ENCODE measurements at regions not wholly inside any gene's neighbourhood (a gene's known extent, or its start where the extent isn't known, plus 50 kb on each side); places are given as distances from the start of the nearest gene placed in this dataset.
"Not testable (repeated sequence)": the region's sequence is repeated elsewhere in the genome, so short reads cannot be mapped to it uniquely, and the experiment has no call there.

DNA sequence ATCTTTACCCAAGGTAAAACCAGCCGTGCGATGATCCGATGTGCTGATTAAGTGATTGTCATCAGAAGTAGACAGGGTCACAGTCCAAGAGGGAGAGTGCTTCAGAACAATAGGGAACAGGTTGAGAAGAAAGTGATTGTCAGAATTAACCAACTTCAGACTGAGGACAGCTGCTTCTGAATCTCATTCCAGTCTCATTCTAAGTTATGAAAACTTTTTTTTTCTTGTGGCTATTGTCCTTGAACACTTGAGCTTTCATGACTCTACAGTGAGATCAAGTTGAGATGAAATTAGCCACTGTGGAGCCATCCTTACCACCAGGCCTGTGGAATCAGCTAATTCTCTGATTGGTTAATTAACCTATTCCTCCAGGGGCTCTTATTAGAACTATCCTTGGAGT lies 159.9 kb upstream of the WWC1 start:
- DNase-seq (ENCODE audit: low read depth): no peak

DNA sequence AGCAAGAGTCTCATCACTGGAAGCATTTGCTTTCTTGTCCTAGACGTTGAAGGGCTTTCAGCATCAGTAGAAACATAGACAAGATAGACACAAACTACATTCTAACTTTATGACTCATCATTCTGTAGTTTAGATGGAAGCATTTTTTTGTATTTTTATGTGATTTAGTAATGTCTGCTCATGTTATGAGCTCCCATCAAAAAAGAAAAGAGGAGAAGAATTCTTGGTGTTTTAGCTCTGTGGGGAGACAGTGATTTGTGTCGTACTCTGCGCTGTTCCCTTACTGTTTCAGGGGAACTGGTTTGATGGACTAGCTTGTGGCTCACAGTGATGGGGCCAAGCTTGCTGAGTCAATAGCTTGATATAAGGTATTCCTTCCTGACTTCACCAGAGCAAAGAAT lies 159.2 kb upstream of the WWC1 start:
- no peak for DNase-seq (ENCODE audit: low read depth)

DNA sequence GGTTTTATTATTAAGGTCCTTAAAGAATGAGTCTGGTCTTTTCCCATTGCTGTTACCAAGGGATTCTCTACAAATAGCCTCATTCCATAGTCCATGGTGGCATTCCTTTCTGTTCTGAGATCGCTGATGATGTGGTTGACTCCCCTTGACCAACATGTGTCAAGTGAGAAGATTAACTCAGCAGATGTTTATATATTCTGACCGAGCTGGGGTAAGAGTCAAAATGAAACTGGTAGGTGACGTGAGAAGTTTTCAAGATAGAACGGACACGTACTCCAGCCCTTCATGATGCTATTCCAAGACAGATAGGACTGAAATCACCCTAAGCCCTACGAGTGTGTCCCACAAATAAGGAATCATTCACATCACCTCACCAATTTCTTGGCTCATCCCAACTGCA lies 155.5 kb upstream of the WWC1 start:
- no peak for DNase-seq (ENCODE audit: low read depth)

DNA sequence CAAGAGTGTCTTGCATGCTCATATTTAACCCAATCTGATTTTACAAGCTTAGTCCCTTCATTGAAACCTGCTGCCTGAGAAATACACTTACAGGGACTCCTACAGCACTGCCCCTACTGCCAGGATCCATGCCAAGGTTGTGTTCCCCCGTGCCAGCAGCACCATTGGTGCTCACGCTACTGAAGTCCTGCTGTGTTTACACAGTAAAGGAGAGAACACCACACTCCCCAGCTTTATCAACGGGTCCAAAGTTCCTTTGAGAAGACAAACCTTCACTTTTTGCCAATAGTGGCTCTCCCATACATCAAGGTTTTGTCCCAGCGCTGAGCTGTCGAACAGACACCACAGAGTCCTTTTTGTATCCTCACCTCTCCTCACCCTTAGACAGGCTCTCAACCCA lies 155.1 kb upstream of the WWC1 start:
- no peak for DNase-seq (ENCODE audit: low read depth)

DNA sequence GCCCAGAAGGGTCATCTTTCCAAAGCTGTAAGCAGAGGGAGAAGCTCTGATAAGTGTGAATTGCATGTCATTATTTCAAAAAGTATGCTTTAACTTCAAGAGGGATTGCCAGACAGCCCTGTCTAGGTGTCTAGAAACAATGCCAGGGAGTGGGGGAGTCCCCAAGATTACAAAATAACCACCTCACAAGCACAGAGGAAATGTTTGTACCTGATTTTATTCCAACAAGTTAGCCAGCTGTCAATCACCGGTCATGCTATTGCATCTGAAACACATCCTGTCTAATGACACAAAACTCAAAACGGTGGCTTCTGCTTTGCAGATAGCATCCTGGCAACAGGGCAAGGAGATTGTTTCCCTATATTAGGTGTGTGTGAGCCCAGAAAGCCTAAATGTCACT lies 154.2 kb upstream of the WWC1 start:
- no peak for DNase-seq (ENCODE audit: low read depth)

DNA sequence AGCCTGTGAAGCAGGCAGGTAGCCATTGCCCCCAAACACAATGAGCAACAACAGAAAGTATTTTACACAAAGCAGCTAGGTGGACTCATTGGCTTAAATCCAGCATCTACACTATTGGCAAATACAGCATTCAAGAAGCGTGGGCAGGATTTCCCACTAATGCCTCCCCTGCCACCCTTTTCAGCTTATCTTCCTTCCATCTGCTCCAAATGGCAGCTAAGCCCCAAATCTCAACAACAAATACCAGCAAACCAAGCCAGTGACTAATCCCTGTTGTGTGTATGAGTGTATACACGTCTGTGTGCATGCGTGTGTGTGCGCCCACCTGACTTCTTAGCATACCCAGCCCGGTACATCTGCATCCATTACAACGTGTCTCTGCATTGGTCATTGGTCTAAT lies 151.2 kb upstream of the WWC1 start:
- no peak for DNase-seq (ENCODE audit: low read depth)

DNA sequence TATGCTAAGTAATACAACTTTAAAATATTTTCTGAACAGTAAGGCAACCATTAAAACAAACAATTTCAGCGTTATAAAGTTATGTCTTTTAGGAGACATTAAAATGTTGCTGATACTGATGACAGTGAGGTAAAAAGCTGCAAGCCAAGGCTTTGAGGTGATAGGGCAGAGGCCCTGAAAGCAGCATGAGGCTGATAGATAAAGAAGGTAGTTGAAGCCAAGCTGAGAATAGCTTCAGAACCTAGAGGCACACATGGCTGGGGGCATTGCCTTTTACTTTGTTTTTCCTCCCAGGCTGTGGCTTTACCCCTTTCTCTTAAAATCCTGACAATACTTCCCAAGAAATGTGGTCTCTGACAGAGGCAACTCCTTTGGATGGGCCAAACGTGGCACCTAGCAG lies 149.0 kb upstream of the WWC1 start:
- DNase-seq (ENCODE audit: low read depth): no peak

DNA sequence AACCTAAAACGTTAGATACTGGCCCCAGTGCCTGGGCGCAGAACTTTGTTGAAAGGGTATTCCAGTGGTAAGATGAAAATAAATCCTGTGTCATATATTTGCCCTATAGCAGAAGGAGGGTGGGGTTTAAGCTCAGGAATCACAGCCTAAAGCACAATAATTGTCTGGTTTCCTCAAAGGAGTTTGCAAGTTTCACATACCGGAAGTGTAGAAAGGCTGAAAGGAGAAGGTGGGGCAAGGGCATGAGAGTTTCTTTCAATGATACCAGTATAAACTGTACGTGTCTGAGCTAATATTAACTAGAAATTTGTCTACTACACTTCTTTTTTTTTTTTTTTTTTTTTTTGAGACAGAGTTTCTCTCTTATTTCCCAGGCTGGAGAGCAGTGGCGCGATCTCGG lies 147.9 kb upstream of the WWC1 start:
- DNase-seq (ENCODE audit: low read depth): not testable (repeated sequence)

DNA sequence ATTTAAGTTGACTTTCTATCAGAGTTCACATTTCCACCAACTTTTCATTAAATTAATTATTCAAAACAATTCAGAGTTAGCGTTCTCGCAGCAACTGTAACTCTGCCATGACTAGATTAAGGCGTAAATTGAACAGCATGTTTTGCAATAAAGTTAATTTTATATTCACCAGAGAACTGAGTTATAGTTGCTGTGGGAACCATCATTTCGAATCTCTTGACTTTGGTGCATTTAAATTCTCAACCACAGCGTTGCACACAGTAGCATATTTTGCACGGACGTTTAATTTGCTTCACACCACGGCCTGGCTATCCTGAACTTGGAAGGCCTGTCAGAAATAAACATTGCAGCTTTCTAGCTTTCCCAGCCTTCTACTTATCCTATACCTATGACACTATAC lies 144.3 kb upstream of the WWC1 start:
- no peak for DNase-seq (ENCODE audit: low read depth)

DNA sequence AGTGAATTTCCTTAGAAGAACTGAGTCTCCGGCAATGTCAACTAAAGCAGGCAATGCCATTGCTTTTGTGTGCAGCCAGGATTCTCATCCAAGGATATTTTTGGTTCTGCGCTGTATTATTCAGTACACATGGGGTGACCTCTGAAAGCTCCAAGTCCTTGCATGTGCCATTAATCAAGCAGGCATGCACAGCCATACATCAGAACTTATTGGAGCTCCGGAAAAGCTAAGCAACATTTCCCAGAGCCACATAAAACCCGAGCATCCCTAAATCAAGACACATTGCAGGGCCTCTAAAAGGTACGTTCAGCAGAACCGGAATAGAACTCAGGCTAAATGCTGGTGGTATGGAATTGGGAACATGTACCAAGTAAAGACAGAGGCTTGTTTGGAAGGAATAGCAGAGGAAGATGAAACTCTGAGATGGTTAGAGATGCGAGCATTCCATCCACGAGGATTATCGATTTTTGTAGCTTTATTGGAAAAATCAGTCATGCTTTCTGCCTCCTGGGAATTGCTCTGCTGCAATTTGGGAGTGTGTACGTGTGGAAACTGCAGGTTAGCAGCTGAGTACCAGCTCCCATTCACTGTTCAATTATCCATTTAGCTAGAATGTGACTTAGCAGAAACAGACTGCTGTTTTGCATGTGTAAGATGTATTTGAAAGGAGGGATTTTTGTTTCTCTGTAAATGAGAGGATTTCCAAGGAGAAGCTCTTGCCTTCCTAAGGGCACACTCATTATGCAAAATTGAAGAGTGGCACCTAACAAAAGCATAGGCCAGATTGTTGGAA lies 143.7 kb upstream of the WWC1 start:
- no peak for DNase-seq (ENCODE audit: low read depth)

DNA sequence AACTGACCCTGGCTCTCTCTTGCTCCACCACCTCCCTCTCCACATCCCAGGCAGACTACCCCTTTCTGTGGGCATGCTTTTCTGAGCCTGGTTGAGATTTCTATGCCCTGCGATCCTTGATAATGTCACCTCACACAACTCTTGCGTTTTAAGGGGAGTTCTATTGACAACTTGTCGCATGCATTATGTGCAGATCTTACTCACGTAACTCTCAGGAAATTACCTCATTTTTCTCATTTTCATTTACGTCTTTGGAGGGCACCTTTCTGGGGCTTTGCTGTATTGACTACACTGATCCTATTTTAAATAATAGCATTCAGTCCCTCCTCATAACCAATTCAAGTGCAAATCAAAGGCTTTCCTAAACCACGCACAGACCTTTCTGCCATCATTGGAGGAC lies 140.4 kb upstream of the WWC1 start:
- DNase-seq (ENCODE audit: low read depth): no peak

DNA sequence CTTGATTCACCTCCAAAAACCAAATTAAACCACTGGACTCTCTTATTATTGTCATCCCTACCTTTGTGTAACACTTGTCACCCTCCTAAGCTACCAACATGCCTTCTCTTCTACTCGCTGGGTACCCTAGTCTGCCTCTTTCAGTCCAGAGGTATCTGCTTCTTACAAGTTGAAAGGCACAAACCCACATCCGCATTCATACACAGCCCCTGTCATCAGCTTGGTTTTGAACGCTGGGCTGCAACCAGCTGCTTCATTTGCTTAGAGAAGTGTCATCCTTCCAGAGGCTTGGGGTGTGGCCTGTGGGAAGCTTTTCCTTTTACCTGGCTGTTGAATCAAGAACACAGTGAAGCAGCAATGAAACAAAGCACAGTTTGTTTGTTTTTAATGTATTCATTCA lies 138.8 kb upstream of the WWC1 start:
- DNase-seq (ENCODE audit: low read depth): no peak

DNA sequence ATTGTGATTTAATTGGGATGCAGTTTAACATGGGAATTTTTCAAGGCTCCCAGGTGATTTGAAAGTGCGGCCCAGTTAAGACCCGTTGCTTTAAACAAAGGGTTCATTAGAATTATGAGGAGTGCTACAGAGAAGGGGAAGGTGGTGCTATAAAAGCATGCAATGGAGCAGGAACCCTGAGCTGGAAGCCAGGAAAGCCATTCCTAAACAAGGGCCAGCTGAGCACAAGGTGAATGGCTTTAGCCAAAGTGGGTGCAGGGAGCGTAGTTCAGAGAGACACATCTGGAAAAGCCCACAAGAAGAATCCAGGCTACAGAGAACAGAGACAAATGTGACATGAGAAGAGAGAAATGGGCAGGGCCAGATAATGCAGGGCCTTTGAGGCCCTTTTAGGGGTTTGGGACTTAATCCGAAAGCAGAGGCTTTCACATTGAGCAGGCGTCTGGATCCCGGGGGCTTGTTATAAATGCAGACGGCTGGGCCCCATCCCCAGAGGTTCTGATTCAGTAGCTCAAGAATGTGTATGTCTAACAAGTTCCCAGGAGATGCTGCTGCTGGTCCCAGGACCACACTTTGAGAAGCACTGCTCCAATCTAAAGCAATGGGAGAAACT lies 138.1 kb upstream of the WWC1 start:
- no peak for DNase-seq (ENCODE audit: low read depth)

DNA sequence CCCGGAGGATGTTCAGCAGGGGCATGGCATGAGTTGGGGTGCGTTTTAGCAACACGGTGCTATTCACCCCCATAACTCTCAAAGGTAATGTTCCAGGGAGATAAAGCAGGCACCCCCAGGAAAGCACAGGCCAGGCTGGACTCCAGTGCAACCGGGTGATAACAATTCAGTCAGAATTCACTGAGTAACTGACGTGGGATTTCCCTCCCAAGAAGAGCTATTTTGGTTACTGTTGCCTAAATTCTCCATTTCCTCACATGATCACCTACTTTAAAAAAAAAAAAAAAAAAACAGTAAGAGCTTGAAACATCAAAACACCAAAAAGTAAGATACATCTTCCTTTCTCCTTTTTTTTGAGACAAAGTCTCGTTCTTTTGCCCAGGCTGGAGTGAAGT lies 137.6 kb upstream of the WWC1 start:
- DNase-seq (ENCODE audit: low read depth): no peak

DNA sequence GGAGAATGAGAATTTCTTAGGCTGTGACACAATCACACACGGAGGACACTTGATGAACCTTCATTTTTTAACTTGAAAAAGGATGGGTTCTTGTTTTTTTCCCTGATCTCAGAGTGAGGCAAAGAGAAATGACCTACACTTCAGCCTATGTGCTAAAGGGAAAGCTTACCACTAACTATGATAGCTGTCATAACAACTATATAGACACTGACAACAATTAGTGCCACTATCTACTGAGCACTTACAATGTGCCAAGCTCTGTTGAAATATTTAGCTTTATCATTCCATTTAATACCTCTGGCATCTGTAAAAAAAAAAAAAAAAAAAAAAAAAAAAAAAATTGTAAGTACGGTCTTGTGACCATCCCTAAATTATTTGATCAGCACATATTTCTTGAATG lies 135.9 kb upstream of the WWC1 start:
- DNase-seq (ENCODE audit: low read depth): no peak

DNA sequence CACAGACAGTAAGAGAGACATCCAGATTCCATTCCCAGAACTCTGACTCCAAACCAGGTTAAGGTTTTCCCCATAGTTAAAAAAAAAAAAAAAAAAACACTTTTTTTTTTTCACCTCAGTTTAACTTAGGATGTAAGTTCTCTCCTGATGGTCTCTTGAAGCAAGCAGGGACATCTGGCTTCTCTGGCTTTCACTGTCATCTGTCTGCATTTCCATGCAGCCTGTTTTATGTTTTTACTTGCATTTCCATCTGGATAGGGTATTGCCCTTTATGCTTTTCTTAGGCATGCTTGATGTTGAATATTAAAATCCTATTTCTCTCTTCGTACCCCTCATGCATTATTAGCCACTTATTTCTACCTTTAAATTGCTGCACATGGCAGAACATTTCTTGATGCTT lies 135.3 kb upstream of the WWC1 start:
- DNase-seq (ENCODE audit: low read depth): no peak

DNA sequence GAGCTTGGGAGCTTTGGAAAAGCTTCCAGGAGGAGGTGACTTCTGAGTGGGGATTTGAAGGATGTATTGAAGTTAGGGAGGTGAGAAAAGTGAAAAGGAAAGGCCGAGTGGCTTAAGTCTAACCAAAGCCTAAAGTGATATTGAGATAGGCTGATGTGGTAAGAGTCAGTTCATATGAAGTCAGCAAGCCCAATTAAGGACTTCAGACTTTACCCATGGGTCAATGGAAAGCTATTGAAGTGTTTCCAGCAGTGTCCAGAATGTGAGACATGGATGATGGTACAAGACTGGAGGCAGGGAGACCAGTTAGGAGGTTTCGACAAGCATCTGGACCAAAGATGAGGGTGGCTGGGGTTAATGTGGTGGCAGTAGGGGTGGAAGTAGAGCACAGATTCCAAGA lies 134.3 kb upstream of the WWC1 start:
- no peak for DNase-seq (ENCODE audit: low read depth)

DNA sequence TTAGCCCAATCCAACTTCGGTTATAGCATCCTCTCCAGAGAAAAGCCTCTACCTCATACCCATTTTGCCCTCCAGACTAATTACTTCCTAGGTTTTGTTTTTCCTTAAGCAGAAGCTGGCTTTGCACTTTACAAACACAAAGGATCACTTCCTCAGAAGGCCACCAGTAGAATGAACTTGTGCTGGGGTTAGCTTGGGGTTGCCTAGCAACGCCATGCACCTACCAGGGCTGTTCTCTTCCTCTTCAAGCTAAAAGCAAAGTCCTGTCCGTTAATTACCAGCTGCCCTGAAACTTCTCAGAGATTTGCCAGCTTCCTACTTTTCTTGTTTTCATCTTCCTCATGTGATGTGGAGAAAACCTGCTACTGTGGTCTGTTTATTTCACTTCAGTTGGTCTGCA lies 132.0 kb upstream of the WWC1 start:
- DNase-seq (ENCODE audit: low read depth): no peak

DNA sequence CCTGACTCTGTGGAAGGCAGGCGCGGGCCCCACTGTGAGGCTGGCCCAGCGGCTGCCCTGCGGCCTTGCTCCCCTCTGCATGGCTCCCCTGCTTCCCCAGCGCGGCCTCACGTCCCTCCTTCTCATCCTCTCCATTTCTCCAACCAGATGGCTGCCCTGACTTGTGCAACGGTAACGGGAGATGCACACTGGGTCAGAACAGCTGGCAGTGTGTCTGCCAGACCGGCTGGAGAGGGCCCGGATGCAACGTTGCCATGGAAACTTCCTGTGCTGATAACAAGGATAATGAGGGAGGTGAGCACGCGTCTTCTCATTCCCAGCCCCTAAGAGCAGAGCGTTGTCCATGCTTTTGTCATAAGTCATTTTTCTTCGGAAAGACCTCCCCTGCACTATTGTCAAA lies 129.0 kb upstream of the WWC1 start:
- no peak for DNase-seq (ENCODE audit: low read depth)

DNA sequence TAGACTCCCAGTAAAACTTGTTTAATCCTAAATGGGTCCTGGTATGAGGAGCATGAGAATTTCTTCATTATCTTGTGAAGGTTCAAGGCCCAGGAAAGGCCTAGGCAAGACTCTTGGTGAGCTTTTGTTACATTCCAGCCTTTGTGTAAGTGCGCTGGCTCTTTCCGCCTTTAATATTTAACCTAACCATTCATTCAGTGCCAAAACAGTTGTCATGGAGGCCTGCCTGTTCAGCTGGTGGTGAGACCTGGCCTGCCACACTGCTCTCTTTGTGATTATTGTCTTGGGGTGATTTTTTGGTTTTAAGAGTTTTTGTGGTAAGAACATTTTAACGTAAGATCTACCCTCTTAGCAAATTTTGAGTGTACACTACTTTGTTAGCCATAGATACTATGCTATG lies 127.5 kb upstream of the WWC1 start:
- no peak for DNase-seq (ENCODE audit: low read depth)

DNA sequence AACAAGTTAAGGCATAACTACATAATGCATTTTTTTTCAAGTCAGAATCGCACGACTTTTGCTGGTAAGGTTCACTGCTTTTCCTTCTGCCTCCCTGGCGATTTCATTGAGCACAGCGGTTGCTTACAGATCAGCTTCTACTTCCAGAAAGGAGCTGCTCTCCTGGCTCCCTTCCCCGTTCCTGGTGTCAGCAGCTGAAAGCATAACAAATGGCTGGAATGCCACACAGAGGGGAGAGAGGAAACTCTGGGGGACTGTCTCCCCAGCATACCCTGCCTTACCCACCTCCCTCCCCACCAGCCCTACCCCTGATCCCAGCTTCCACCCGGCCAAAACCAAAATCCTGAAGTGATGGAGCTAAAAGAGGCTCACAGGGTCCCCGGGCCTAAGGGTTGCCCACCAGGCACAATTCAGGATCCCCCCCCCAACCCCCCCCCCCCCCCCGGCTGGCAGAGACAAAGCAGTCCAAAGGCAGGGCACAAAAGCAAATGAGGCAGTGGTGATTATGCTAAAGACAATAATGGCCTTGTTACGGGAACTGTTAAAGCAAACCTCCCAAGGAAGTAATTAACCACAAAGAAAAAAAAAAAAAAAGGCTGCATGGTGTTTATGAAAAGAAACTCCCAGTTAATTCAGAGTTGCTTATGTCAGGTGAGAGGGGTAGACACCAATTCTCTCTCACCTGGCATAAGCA lies 126.1 kb upstream of the WWC1 start:
- no peak for DNase-seq (ENCODE audit: low read depth)

DNA sequence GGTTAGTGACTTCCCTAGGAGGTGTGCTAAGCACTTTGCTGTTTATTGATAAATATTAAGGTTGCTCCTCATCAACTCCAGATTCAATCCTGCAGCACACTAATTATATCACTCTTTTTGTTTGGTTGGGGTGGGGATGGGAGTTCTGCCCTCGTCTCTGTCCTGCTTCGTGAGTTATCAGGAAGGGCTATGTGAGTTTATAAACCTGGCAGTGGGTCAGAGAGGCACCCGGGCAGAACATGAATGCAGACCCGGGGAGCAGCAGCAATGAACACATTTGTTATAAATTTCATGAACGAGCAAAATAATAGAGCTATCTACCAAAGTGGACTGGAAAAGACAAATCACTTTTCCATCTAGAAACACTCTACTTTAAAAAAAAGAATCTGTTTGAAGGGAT lies 125.5 kb upstream of the WWC1 start:
- no peak for DNase-seq (ENCODE audit: low read depth)

DNA sequence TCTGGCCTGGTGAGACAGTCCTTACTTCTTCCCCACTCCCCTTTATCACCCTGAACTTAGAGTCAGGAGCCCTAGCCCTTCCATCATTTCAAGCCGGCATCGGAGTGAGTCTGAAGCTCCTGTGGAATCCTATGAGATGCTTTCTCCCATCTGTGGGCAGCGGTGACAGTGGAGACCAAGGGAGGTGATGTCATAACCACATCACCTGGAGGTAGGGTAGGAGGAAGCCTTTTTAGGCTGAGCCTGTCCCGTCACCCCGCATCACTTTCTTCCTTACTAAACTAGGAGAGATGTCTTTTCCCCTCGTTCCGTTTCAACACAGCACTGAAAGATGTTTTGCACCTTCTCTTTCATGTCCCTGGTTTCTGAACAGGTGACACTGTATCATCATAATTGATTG lies 124.1 kb upstream of the WWC1 start:
- no peak for DNase-seq (ENCODE audit: low read depth)
